SU-DHL-6 (cell line): ENCODE measurements at regions not wholly inside any gene's neighbourhood (a gene's known extent, or its start where the extent isn't known, plus 50 kb on each side); places are given as distances from the start of the nearest gene placed in this dataset.
"Not testable (repeated sequence)": the region's sequence is repeated elsewhere in the genome, so short reads cannot be mapped to it uniquely, and the experiment has no call there.

Experiments
- H2AFZ ChIP-seq: fragments of 200-600 bp; sonication (generic); 2 replicates; pipeline ENCODE4 v1.6.1; 2014; ENCODE audit warnings: low read depth, mild to moderate bottlenecking, moderate library complexity, mixed read lengths, antibody characterized with exemption, low read length; ENCODE audit not compliant: severe bottlenecking
- H3F3A ChIP-seq: fragments of 200-600 bp; shearing (Covaris generic); 2 replicates; pipeline ENCODE4 v1.6.0; 2016; ENCODE audit warnings: antibody characterized with exemption, mild to moderate bottlenecking; ENCODE audit not compliant: insufficient read depth
- H3K27ac ChIP-seq: fragments of 200-600 bp; sonication (generic); 2 replicates; pipeline ENCODE4 v1.5.1; 2016; ENCODE audit warnings: low read depth, mild to moderate bottlenecking, low read length, moderate library complexity, mixed read lengths
- H3K27me3 ChIP-seq: fragments of 200-600 bp; sonication (generic), shearing (Covaris generic); 2 replicates; pipeline ENCODE4 v1.6.0; 2014; ENCODE audit warnings: mild to moderate bottlenecking, low read length
- H3K36me3 ChIP-seq: fragments of 200-600 bp; sonication (generic); 2 replicates; pipeline ENCODE4 v1.6.1; 2014; ENCODE audit warnings: mild to moderate bottlenecking, low read length, mixed read lengths
- H3K4me2 ChIP-seq: fragments of 300-600, 200-600 bp; shearing (Covaris generic), sonication (generic); 2 replicates; pipeline ENCODE4 v1.6.0; 2014; ENCODE audit warnings: low read length, low read depth, mild to moderate bottlenecking; ENCODE audit not compliant: poor library complexity, severe bottlenecking
- H3K4me3 ChIP-seq: fragments of 200-600 bp; sonication (generic); 2 replicates; pipeline ENCODE4 v1.5.1; 2014; ENCODE audit warnings: antibody characterized with exemption, low read length, mild to moderate bottlenecking, mixed read lengths; ENCODE audit not compliant: insufficient read depth, poor library complexity, severe bottlenecking
- H3K79me2 ChIP-seq: fragments of 200-600 bp; sonication (generic); 2 replicates; pipeline ENCODE4 v1.6.1; 2014; ENCODE audit warnings: mild to moderate bottlenecking, low read length, moderate library complexity; ENCODE audit not compliant: insufficient read depth
- H3K9ac ChIP-seq: fragments of 200-600 bp; sonication (generic); 2 replicates; pipeline ENCODE4 v1.7.0; 2014; ENCODE audit warnings: mild to moderate bottlenecking, low read length
- H3K9me2 ChIP-seq: fragments of 200-600 bp; sonication (generic); replicated peaks from 2 replicates; pipeline ENCODE4 v1.6.1; 2014; ENCODE audit warnings: low read length; ENCODE audit not compliant: insufficient read depth
- H3K9me3 ChIP-seq: fragments of 200-600 bp; sonication (generic); 2 replicates; pipeline ENCODE4 v1.6.1; 2014; ENCODE audit warnings: low read length, mixed read lengths; ENCODE audit not compliant: insufficient read depth
- H4K20me1 ChIP-seq: fragments of 200-600 bp; sonication (generic); 2 replicates; pipeline ENCODE4 v1.6.1; 2014; ENCODE audit warnings: low read depth, mild to moderate bottlenecking, antibody characterized with exemption, low read length, moderate library complexity, mixed read lengths
- CTCF ChIP-seq: fragments of 200-600 bp; sonication (generic); IDR thresholded peaks from one replicate; pipeline ENCODE4 v1.5.1; 2017; ENCODE audit warnings: antibody characterized with exemption, mild to moderate bottlenecking, low read length, moderate library complexity; ENCODE audit not compliant: insufficient read depth, poor library complexity, severe bottlenecking
- EZH2phosphoT487 ChIP-seq: fragments of 200-600 bp; sonication (generic), shearing (Covaris generic); conservative IDR thresholded peaks from 2 replicates; pipeline ENCODE4 v1.6.1; 2018; ENCODE audit warnings: mild to moderate bottlenecking, antibody characterized with exemption, low read length, moderate library complexity, mixed read lengths

- H3K27ac ChIP-seq, result no peak overlapping the region
- no peak overlapping the region for H3K4me3 ChIP-seq
- no peak overlapping the region for H3K9ac ChIP-seq
- no peaks in the 10 kb centered on the region for H3K36me3 ChIP-seq
- H3K27me3 ChIP-seq, result no peaks in the 10 kb centered on the region
- H3K9me3 ChIP-seq, result no peaks in the 10 kb centered on the region
- no peak overlapping the region for H2AFZ ChIP-seq
- no peaks in the 10 kb centered on the region for H3K79me2 ChIP-seq
- H3K4me2 ChIP-seq, result no peak overlapping the region
- no peaks in the 10 kb centered on the region for H3K9me2 ChIP-seq
- H4K20me1 ChIP-seq, result no peaks in the 10 kb centered on the region
- TF ChIP-seq EZH2phosphoT487 (no peak), CTCF (no peak)
- no peaks in the 10 kb centered on the region for H3F3A ChIP-seq
These were observed 129.5 kb downstream of the PABPC4L start for GRCh38 chr4:134072137-134072536.

GRCh38 chr4:134070174-134070573, 131.4 kb downstream of the PABPC4L start:
- Histone ChIP-seq H2AFZ (no peak overlapping the region), H3K9me3 (no peaks in the 10 kb centered on the region), H4K20me1 (no peaks in the 10 kb centered on the region), H3K9ac (no peak overlapping the region), H3K4me2 (no peak overlapping the region), H3K27ac (no peak overlapping the region), H3K9me2 (no peaks in the 10 kb centered on the region), H3F3A (no peaks in the 10 kb centered on the region), H3K4me3 (no peak overlapping the region), H3K79me2 (no peaks in the 10 kb centered on the region), H3K27me3 (no peaks in the 10 kb centered on the region), H3K36me3 (no peaks in the 10 kb centered on the region)
- no peak for TF ChIP-seq CTCF
- TF ChIP-seq EZH2phosphoT487, result no peak

GRCh38 chr4:134057356-134057755, 144.2 kb downstream of the PABPC4L start:
- H3K4me3 ChIP-seq, result no peak overlapping the region
- no peak overlapping the region for H3K9ac ChIP-seq
- H4K20me1 ChIP-seq, result no peaks in the 10 kb centered on the region
- TF ChIP-seq CTCF, result no peak
- no peak for TF ChIP-seq EZH2phosphoT487
- H3K9me3 ChIP-seq, result no peaks in the 10 kb centered on the region
- no peak overlapping the region for H3K27ac ChIP-seq
- H3F3A ChIP-seq, result no peaks in the 10 kb centered on the region
- H3K27me3 ChIP-seq, result no peaks in the 10 kb centered on the region
- H3K79me2 ChIP-seq, result no peaks in the 10 kb centered on the region
- no peaks in the 10 kb centered on the region for H3K9me2 ChIP-seq
- H3K4me2 ChIP-seq, result no peak overlapping the region
- no peak overlapping the region for H2AFZ ChIP-seq
- no peaks in the 10 kb centered on the region for H3K36me3 ChIP-seq

- not testable (repeated sequence) for H4K20me1 ChIP-seq, H3K79me2 ChIP-seq, H3F3A ChIP-seq, H3K9me2 ChIP-seq, H3K9ac ChIP-seq, H3K36me3 ChIP-seq, H3K4me2 ChIP-seq, H3K27me3 ChIP-seq, H3K27ac ChIP-seq, H2AFZ ChIP-seq, H3K9me3 ChIP-seq, H3K4me3 ChIP-seq
These were observed 155.4 kb downstream of the PABPC4L start for GRCh38 chr4:134046221-134046620.
